Parathyroid adenoma (tissue), 2 donors: ENCODE measurements at regions not wholly inside any gene's neighbourhood (a gene's known extent, or its start where the extent isn't known, plus 50 kb on each side); places are given as distances from the start of the nearest gene placed in this dataset.

Experiments used
- H2AFZ ChIP-seq: fragments of 300-600 bp; sonication (generic); one replicate; pipeline ENCODE4 v1.7.0; 2017; ENCODE audit warnings: antibody characterized with exemption, mild to moderate bottlenecking
- H3K27ac ChIP-seq: fragments of 300-600 bp; sonication (generic); one replicate; pipeline ENCODE4 v1.7.0; 2017
- H3K27me3 ChIP-seq: fragments of 300-600 bp; sonication (generic); one replicate; pipeline ENCODE4 v1.7.0; 2017; ENCODE audit warnings: low read length; ENCODE audit not compliant: control insufficient read depth, insufficient read depth
- H3K36me3 ChIP-seq: fragments of 300-600 bp; sonication (generic); one replicate; pipeline ENCODE4 v1.7.0; 2017; ENCODE audit warnings: low read length; ENCODE audit not compliant: control insufficient read depth, insufficient read depth
- H3K4me1 ChIP-seq: fragments of 300-600 bp; sonication (generic); one replicate; pipeline ENCODE4 v1.7.0; 2017; ENCODE audit warnings: control low read depth
- H3K4me2 ChIP-seq: fragments of 300-600 bp; sonication (generic); one replicate; pipeline ENCODE4 v1.7.0; 2017; ENCODE audit warnings: low read length
- H3K4me3 ChIP-seq: fragments of 300-600 bp; sonication (generic); one replicate; pipeline ENCODE4 v1.7.0; 2017; ENCODE audit warnings: low read depth, low read length
- H3K79me2 ChIP-seq: fragments of 300-600 bp; sonication (generic); one replicate; pipeline ENCODE4 v1.7.0; 2017; ENCODE audit warnings: control low read depth
- H3K9ac ChIP-seq: fragments of 300-600 bp; sonication (generic); one replicate; pipeline ENCODE4 v1.7.0; 2017; ENCODE audit warnings: mild to moderate bottlenecking
- H3K9me3 ChIP-seq: fragments of 300-600 bp; sonication (generic); one replicate; pipeline ENCODE4 v1.7.0; 2017; ENCODE audit warnings: low read length; ENCODE audit not compliant: control insufficient read depth
- CTCF ChIP-seq: fragments of 300-600 bp; sonication (generic); IDR thresholded peaks from one replicate; pipeline ENCODE4 v1.7.0; 2017; ENCODE audit warnings: antibody characterized with exemption, mild to moderate bottlenecking
- donor health status: primary hyperparathyroidism.

- H3K27ac ChIP-seq, result no peak overlapping the region
- H3K4me2 ChIP-seq, result no peak overlapping the region
- no peak overlapping the region for H2AFZ ChIP-seq
- H3K4me1 ChIP-seq, result no peaks in the 10 kb centered on the region
- no peak for TF ChIP-seq CTCF
- no peaks in the 10 kb centered on the region for H3K9me3 ChIP-seq
- H3K79me2 ChIP-seq, result no peaks in the 10 kb centered on the region
- no peak overlapping the region for H3K9ac ChIP-seq
- no peaks in the 10 kb centered on the region for H3K27me3 ChIP-seq
- H3K4me3 ChIP-seq, result no peak overlapping the region
- H3K36me3 ChIP-seq, result no peaks in the 10 kb centered on the region
Measured at GRCh38 chr1:187121661-187122060, 292.9 kb downstream of the PLA2G4A start.

DNA sequence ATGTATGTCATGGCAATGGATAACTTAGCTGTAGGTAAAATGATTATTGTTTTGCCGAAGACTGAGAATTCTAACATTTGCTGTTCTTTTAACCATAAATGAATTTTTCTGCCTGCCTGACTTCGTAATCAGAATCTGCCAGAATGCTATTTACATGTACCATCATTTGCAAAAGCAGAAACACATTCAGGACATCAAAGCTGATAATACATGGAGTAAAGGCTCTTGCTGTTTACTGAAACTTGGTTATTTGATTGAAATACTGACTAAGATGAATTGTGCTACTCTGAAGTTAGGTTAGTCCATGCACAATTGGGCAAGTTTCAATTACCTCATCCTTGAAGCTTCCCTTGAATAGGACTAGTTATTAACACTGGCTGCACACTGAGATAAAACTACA, 293.8 kb downstream of the PLA2G4A start:
- Histone ChIP-seq H3K4me2 (no peak overlapping the region), H3K4me3 (no peak overlapping the region), H3K27ac (no peak overlapping the region), H3K27me3 (no peaks in the 10 kb centered on the region), H2AFZ (no peak overlapping the region), H3K79me2 (no peaks in the 10 kb centered on the region), H3K9me3 (no peaks in the 10 kb centered on the region), H3K36me3 (no peaks in the 10 kb centered on the region), H3K4me1 (no peaks in the 10 kb centered on the region), H3K9ac (no peak overlapping the region)
- TF ChIP-seq CTCF, result no peak

- Histone ChIP-seq H3K9me3 (no peaks in the 10 kb centered on the region), H2AFZ (no peak overlapping the region), H3K79me2 (no peaks in the 10 kb centered on the region), H3K36me3 (no peaks in the 10 kb centered on the region), H3K9ac (no peak overlapping the region), H3K27me3 (no peaks in the 10 kb centered on the region), H3K4me2 (no peak overlapping the region), H3K4me1 (no peaks in the 10 kb centered on the region), H3K27ac (no peak overlapping the region), H3K4me3 (no peak overlapping the region)
- no peak for TF ChIP-seq CTCF
Measured at GRCh38 chr1:187129132-187129531, 300.4 kb downstream of the PLA2G4A start.

GRCh38 chr1:187143783-187144182, 315.0 kb downstream of the PLA2G4A start:
- H3K9me3 ChIP-seq, result no peaks in the 10 kb centered on the region
- H3K4me2 ChIP-seq, result no peak overlapping the region
- no peaks in the 10 kb centered on the region for H3K79me2 ChIP-seq
- H2AFZ ChIP-seq, result no peak overlapping the region
- H3K9ac ChIP-seq, result no peak overlapping the region
- no peaks in the 10 kb centered on the region for H3K27me3 ChIP-seq
- no peak for TF ChIP-seq CTCF
- no peaks in the 10 kb centered on the region for H3K4me1 ChIP-seq
- no peak overlapping the region for H3K27ac ChIP-seq
- H3K4me3 ChIP-seq, result no peak overlapping the region
- H3K36me3 ChIP-seq, result no peaks in the 10 kb centered on the region

DNA sequence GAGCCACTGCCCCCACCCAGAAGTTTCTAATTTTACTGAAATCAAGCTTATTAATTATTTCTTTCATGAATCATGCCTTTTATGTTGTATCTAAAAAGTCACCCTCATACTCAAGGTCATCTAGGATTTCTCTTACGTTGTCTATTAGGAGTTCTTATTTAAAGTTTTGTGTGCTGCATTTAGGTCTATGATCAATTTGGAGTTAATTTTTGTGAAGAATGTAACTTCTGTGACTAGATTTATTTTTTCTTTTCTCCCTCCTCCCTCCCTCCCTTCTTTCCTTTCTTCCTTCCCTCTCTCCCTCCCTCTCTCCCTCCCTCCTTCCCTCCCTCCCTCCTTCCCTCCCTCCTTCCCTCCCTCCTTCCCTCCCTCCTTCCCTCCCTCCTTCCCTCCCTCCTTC, 317.6 kb downstream of the PLA2G4A start:
- Histone ChIP-seq H3K9me3 (no peaks in the 10 kb centered on the region), H3K9ac (no peak overlapping the region), H3K79me2 (no peaks in the 10 kb centered on the region), H3K27ac (no peak overlapping the region), H3K4me1 (no peaks in the 10 kb centered on the region), H2AFZ (no peak overlapping the region), H3K36me3 (no peaks in the 10 kb centered on the region), H3K4me3 (no peak overlapping the region), H3K4me2 (no peak overlapping the region), H3K27me3 (no peaks in the 10 kb centered on the region)
- no peak for TF ChIP-seq CTCF
